ENCODE measurements at regions not wholly inside any gene's neighbourhood (a gene's known extent, or its start where the extent isn't known, plus 50 kb on each side); places are given as distances from the start of the nearest gene placed in this dataset.

DNA sequence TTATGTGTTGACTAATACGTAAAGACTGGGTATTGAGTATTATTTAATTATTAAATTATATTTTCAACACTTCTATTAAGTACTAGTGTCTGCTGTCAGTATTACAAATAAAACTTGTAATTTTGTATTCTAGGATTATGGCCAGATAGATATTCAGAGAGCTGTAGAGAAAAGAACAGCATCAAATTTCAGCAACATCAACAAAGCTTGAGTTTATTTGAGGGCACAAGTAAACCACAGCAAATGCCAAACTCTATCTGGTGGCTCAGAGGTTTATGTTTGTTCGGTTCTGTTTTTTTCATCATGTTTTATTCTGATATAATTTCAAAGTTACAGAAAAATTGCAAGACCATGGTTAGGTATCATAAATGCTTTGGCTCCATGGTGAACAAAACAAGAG, 1530.5 kb downstream of the PCDH18 start:
- no peak for TF ChIP-seq POLR2AphosphoS5 (IDR thresholded peaks at IDR 0.05; ENCODE audit: low read depth, low read length)
- TF ChIP-seq SP1 (IDR thresholded peaks at IDR 0.05; ENCODE audit: low read depth), result no peak

Measured in HCT116 (cell line).